Uterus (tissue), 2 donors: ENCODE measurements at regions not wholly inside any gene's neighbourhood (a gene's known extent, or its start where the extent isn't known, plus 50 kb on each side); places are given as distances from the start of the nearest gene placed in this dataset.

Source experiments
- CTCF ChIP-seq, 4 experiments: fragments of 200-600 bp in 2 of 4; fragments of 450-650 bp in 2 of 4; sonication (generic) in 2 of 4; IDR thresholded peaks; one replicate each; pipeline ENCODE4 v1.5.1; 2016 to 2019; ENCODE audit warnings: antibody characterized with exemption in 4 of 4, mild to moderate bottlenecking in 2 of 4, moderate library complexity in 1 of 4
- POLR2A ChIP-seq, 2 donors: fragments of 450-650 bp; IDR thresholded peaks; one replicate each; pipeline ENCODE4 v1.6.1; 2016; ENCODE audit warnings: antibody characterized with exemption in 2 of 2, mild to moderate bottlenecking in 1 of 2, moderate library complexity in 1 of 2

DNA sequence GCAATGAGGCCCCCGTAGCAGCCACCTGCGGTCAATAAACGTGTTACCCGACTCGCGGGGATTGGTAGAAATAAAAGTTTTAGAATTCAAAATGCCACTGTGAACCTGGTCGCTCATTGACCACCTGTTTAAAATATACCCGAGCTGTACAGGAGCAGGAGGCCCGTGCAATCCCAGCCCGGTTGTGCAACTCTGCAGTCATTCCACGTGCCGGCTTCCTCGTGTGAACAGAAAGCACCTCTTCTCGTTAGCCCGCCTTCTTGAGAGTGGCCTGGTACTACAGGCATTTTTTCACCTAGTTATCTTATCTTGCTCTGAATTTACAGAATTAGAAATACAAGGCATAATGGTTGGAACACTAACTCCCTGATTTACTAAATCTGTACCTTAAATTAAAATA, 660.7 kb downstream of the GALR1 start:
- TF ChIP-seq CTCF (IDR thresholded peaks at IDR 0.05): no peak
- no peak for TF ChIP-seq POLR2A (IDR thresholded peaks at IDR 0.05)
